ENCODE measurements at regions not wholly inside any gene's neighbourhood (a gene's known extent, or its start where the extent isn't known, plus 50 kb on each side); places are given as distances from the start of the nearest gene placed in this dataset.
A peak's percentile ranks its signal among the peaks of the same experiment; 100 is the strongest.

DNA sequence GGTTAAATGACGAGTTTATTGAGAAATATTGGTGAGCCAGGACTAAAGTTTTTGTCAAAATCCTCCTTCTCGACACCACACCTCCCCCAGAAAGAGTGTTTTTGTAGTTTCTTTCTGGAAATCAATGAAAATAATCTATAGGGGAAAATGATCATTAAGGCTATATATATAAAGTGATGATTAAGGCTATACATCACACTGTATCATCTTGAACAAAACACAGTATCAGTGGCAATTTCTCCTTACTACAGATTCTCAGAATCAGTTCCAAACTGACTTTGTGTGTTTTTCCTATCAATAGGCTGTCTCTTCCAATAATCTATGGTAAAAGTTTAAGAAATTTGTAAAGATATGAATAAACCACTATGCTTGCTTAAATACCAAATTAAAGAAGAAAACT, 81.7 kb downstream of the IFNG-AS1 start:
- Mint-ChIP-seq H3K27ac (peak overlapping the region; percentile 20), H3K9me3 (peaks cover 9% of the 10 kb centered on the region), H3K4me3 (peak overlapping the region; percentile 4), H3K36me3 (no peaks in the 10 kb centered on the region), H3K4me1 (peaks cover 32% of the 10 kb centered on the region)
- ATAC-seq, result no peak
- no peak for DNase-seq (ENCODE audit: low spot score in 2 of 2)

Measured in stimulated activated effector memory CD8-positive, alpha-beta T cell treated with anti-CD3 and anti-CD28 coated beads, Interleukin-12 subunit alpha, Interleukin-12 subunit beta, amount 100 ng/mL, for 72 hours (primary cell).